GM23338 (cell line): ENCODE measurements at regions not wholly inside any gene's neighbourhood (a gene's known extent, or its start where the extent isn't known, plus 50 kb on each side); places are given as distances from the start of the nearest gene placed in this dataset.

ENCODE experiments used
- ATAC-seq: fragments of 200-7000 bp; cut with Tn5 transposase; 3 replicates; pipeline ENCODE4 v1.9.1; 2020
- DNase-seq: peaks from one replicate; pipeline ENCODE4 v3.0.0-alpha.2; 2015; ENCODE audit warnings: low spot score
- H2AFZ ChIP-seq: fragments of 200-600 bp; sonication (generic); 2 replicates; pipeline ENCODE4 v1.8.0; 2016; ENCODE audit warnings: antibody characterized with exemption, mild to moderate bottlenecking, moderate library complexity
- H3F3A ChIP-seq: fragments of 200-600 bp; sonication (generic); replicated peaks from 2 replicates; pipeline ENCODE4 v1.8.0; 2017; ENCODE audit warnings: antibody characterized with exemption, mixed run types, low read depth
- H3K27ac ChIP-seq: fragments of 200-600 bp; sonication (generic); 2 replicates; pipeline ENCODE4 v1.6.1; 2016; ENCODE audit warnings: low read depth
- H3K27me3 ChIP-seq: fragments of 200-600 bp; sonication (generic); 2 replicates; pipeline ENCODE4 v1.8.0; 2016; ENCODE audit warnings: mild to moderate bottlenecking, mixed run types, moderate library complexity; ENCODE audit not compliant: insufficient read depth
- H3K36me3 ChIP-seq: fragments of 200-600 bp; sonication (generic); 2 replicates; pipeline ENCODE4 v1.8.0; 2016; ENCODE audit warnings: mild to moderate bottlenecking; ENCODE audit not compliant: insufficient read depth
- H3K4me1 ChIP-seq: fragments of 200-600 bp; sonication (generic); 2 replicates; pipeline ENCODE4 v1.8.0; 2016; ENCODE audit warnings: mild to moderate bottlenecking, moderate library complexity; ENCODE audit not compliant: insufficient read depth
- H3K4me2 ChIP-seq: fragments of 200-600 bp; sonication (generic); 2 replicates; pipeline ENCODE4 v1.7.1; 2017; ENCODE audit warnings: mixed run types
- H3K4me3 ChIP-seq: fragments of 200-600 bp; sonication (generic); 2 replicates; pipeline ENCODE4 v1.6.1; 2016; ENCODE audit warnings: mixed run types
- H3K79me2 ChIP-seq: fragments of 200-600 bp; sonication (generic); replicated peaks from 2 replicates; pipeline ENCODE4 v1.8.0; 2017; ENCODE audit warnings: mild to moderate bottlenecking; ENCODE audit not compliant: insufficient read depth
- H3K9me2 ChIP-seq: fragments of 200-600 bp; sonication (generic); 2 replicates; pipeline ENCODE4 v1.8.0; 2017; ENCODE audit not compliant: insufficient read depth
- H4K20me1 ChIP-seq: fragments of 200-600 bp; sonication (generic); replicated peaks from 2 replicates; pipeline ENCODE4 v1.8.0; 2017; ENCODE audit warnings: mild to moderate bottlenecking; ENCODE audit not compliant: insufficient read depth
- H3K27ac Mint-ChIP-seq: 2 replicates; pipeline ENCODE4 v1.8.0; 2020; ENCODE audit warnings: inconsistent platforms, mild to moderate bottlenecking, moderate library complexity, mixed read lengths
- H3K27me3 Mint-ChIP-seq: 3 replicates; pipeline ENCODE4 v1.8.0; 2022; ENCODE audit warnings: low read depth, mild to moderate bottlenecking, moderate library complexity, mixed read lengths, inconsistent platforms; ENCODE audit not compliant: insufficient read depth, poor library complexity
- H3K36me3 Mint-ChIP-seq: 3 replicates; pipeline ENCODE4 v1.8.0; 2021; ENCODE audit warnings: low read depth, mild to moderate bottlenecking, inconsistent platforms, moderate library complexity, mixed read lengths
- H3K4me1 Mint-ChIP-seq: 3 replicates; pipeline ENCODE4 v1.8.0; 2020; ENCODE audit warnings: mild to moderate bottlenecking, inconsistent platforms, mixed read lengths
- H3K4me3 Mint-ChIP-seq: 3 replicates; pipeline ENCODE4 v1.8.0; 2021; ENCODE audit warnings: moderate library complexity, mild to moderate bottlenecking, inconsistent platforms, mixed read lengths
- H3K9me3 Mint-ChIP-seq: 3 replicates; pipeline ENCODE4 v1.8.0; 2020; ENCODE audit warnings: moderate library complexity, mild to moderate bottlenecking, inconsistent platforms, mixed read lengths
- CREB1 ChIP-seq: fragments of 250-450 bp; sonication (Bioruptor Pico); IDR thresholded peaks from 2 replicates; pipeline ENCODE4 v1.5.0; 2020; ENCODE audit warnings: low read depth, mild to moderate bottlenecking, moderate library complexity
- EZH2 ChIP-seq: fragments of 200-600 bp; sonication (generic); IDR thresholded peaks from one replicate; pipeline ENCODE4 v1.8.0; 2017; ENCODE audit warnings: antibody characterized with exemption, mild to moderate bottlenecking, low read depth; ENCODE audit not compliant: unreplicated experiment
- EZH2phosphoT487 ChIP-seq: fragments of 200-600 bp; sonication (generic); IDR thresholded peaks from one replicate; pipeline ENCODE4 v1.8.1; 2018; ENCODE audit warnings: antibody characterized with exemption; ENCODE audit not compliant: unreplicated experiment
- JUNB ChIP-seq: IDR thresholded peaks from one replicate; pipeline ENCODE4 v1.6.1; 2016; ENCODE audit warnings: antibody characterized with exemption; ENCODE audit not compliant: unreplicated experiment
- NANOG ChIP-seq: IDR thresholded peaks from 2 replicates; pipeline ENCODE4 v1.6.1; 2016; ENCODE audit warnings: antibody characterized with exemption, borderline replicate concordance
- POLR2AphosphoS5 ChIP-seq: IDR thresholded peaks from 2 replicates; pipeline ENCODE4 v1.6.1; 2016; ENCODE audit warnings: antibody characterized with exemption, low read depth
- STAT1 ChIP-seq: IDR thresholded peaks from one replicate; pipeline ENCODE4 v1.6.1; 2016; ENCODE audit warnings: antibody characterized with exemption; ENCODE audit not compliant: unreplicated experiment
- ZNF114 ChIP-seq: fragments of 250-450 bp; sonication (Bioruptor Pico); IDR thresholded peaks from 2 replicates; pipeline ENCODE4 v1.5.0; 2020; ENCODE audit warnings: mild to moderate bottlenecking, moderate library complexity
- ZNF331 ChIP-seq: fragments of 250-450 bp; sonication (Bioruptor Pico); IDR thresholded peaks from 2 replicates; pipeline ENCODE4 v1.5.0; 2020; ENCODE audit warnings: low read depth, mild to moderate bottlenecking, moderate library complexity
- TF ChIP-seq, protein P1 (sequence below): fragments of 250-450 bp; sonication (Bioruptor Pico); IDR thresholded peaks from 2 replicates; pipeline ENCODE4 v1.5.0; 2020; ENCODE audit warnings: mild to moderate bottlenecking, moderate library complexity
- TF ChIP-seq, protein P2 (sequence below): IDR thresholded peaks from one replicate; pipeline ENCODE4 v1.6.1; 2018; ENCODE audit warnings: antibody characterized with exemption; ENCODE audit not compliant: unreplicated experiment
- TF ChIP-seq, protein P3 (sequence below), 2 experiments: fragments of 200-600 bp in 1 of 2; sonication (generic) in 1 of 2; conservative IDR thresholded peaks; 2 replicates each; pipeline versions ENCODE4 v1.5.1 to v1.6.1; 2016 to 2017; ENCODE audit warnings: antibody characterized with exemption in 2 of 2, low read depth in 2 of 2, mild to moderate bottlenecking in 2 of 2, moderate library complexity in 1 of 2
- TF ChIP-seq, protein P4 (sequence below): IDR thresholded peaks from 2 replicates; pipeline ENCODE4 v1.6.1; 2016; ENCODE audit warnings: antibody characterized with exemption

DNA sequence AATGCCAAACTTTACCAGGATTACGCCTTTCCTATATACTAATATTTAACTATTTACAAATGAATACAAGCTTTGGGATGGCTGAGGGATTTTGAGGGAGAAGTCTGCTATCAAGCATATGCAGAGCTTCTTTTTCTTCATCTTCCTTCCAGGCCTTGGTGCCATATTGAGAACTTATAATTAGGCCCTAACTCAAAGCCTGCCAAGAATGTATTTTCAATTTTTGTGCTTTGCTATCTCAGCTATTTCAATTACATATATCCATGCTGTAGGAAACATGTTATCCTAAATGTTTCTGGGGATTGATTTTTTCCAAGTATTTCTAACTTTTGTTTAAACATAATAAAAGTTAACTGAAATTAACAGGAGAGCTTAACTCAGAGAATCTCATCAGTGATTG, 425.0 kb upstream of the GRM7 start:
- H3K4me3 Mint-ChIP-seq = no peak overlapping the region
- H3K4me3 ChIP-seq = no peak overlapping the region
- H3K27ac ChIP-seq = no peak overlapping the region
- H3K4me2 ChIP-seq = no peak overlapping the region
- no peak for DNase-seq
- H3K27ac Mint-ChIP-seq = no peak overlapping the region
- H3K9me3 Mint-ChIP-seq = peaks cover 57% of the 10 kb centered on the region
- H4K20me1 ChIP-seq = no peaks in the 10 kb centered on the region
- H3K4me1 ChIP-seq = no peaks in the 10 kb centered on the region
- no peaks in the 10 kb centered on the region for H3K27me3 Mint-ChIP-seq
- no peak for TF ChIP-seq CREB1 (CRISPR knock-in tag)
- TF ChIP-seq, protein P1, sequence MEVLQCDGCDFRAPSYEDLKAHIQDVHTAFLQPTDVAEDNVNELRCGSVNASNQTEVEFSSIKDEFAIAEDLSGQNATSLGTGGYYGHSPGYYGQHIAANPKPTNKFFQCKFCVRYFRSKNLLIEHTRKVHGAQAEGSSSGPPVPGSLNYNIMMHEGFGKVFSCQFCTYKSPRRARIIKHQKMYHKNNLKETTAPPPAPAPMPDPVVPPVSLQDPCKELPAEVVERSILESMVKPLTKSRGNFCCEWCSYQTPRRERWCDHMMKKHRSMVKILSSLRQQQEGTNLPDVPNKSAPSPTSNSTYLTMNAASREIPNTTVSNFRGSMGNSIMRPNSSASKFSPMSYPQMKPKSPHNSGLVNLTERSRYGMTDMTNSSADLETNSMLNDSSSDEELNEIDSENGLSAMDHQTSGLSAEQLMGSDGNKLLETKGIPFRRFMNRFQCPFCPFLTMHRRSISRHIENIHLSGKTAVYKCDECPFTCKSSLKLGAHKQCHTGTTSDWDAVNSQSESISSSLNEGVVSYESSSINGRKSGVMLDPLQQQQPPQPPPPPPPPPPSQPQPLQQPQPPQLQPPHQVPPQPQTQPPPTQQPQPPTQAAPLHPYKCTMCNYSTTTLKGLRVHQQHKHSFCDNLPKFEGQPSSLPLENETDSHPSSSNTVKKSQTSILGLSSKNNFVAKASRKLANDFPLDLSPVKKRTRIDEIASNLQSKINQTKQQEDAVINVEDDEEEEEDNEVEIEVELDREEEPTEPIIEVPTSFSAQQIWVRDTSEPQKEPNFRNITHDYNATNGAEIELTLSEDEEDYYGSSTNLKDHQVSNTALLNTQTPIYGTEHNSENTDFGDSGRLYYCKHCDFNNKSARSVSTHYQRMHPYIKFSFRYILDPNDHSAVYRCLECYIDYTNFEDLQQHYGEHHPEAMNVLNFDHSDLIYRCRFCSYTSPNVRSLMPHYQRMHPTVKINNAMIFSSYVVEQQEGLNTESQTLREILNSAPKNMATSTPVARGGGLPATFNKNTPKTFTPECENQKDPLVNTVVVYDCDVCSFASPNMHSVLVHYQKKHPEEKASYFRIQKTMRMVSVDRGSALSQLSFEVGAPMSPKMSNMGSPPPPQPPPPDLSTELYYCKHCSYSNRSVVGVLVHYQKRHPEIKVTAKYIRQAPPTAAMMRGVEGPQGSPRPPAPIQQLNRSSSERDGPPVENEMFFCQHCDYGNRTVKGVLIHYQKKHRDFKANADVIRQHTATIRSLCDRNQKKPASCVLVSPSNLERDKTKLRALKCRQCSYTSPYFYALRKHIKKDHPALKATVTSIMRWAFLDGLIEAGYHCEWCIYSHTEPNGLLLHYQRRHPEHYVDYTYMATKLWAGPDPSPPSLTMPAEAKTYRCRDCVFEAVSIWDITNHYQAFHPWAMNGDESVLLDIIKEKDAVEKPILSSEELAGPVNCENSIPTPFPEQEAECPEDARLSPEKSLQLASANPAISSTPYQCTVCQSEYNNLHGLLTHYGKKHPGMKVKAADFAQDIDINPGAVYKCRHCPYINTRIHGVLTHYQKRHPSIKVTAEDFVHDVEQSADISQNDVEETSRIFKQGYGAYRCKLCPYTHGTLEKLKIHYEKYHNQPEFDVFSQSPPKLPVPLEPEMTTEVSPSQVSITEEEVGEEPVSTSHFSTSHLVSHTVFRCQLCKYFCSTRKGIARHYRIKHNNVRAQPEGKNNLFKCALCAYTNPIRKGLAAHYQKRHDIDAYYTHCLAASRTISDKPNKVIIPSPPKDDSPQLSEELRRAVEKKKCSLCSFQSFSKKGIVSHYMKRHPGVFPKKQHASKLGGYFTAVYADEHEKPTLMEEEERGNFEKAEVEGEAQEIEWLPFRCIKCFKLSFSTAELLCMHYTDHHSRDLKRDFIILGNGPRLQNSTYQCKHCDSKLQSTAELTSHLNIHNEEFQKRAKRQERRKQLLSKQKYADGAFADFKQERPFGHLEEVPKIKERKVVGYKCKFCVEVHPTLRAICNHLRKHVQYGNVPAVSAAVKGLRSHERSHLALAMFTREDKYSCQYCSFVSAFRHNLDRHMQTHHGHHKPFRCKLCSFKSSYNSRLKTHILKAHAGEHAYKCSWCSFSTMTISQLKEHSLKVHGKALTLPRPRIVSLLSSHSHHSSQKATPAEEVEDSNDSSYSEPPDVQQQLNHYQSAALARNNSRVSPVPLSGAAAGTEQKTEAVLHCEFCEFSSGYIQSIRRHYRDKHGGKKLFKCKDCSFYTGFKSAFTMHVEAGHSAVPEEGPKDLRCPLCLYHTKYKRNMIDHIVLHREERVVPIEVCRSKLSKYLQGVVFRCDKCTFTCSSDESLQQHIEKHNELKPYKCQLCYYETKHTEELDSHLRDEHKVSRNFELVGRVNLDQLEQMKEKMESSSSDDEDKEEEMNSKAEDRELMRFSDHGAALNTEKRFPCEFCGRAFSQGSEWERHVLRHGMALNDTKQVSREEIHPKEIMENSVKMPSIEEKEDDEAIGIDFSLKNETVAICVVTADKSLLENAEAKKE (CRISPR knock-in tag) = no peak
- TF ChIP-seq NANOG = no peak
- TF ChIP-seq POLR2AphosphoS5 = no peak
- TF ChIP-seq ZNF331 (CRISPR knock-in tag) = no peak
- TF ChIP-seq EZH2phosphoT487 = no peak
- TF ChIP-seq, protein P2, sequence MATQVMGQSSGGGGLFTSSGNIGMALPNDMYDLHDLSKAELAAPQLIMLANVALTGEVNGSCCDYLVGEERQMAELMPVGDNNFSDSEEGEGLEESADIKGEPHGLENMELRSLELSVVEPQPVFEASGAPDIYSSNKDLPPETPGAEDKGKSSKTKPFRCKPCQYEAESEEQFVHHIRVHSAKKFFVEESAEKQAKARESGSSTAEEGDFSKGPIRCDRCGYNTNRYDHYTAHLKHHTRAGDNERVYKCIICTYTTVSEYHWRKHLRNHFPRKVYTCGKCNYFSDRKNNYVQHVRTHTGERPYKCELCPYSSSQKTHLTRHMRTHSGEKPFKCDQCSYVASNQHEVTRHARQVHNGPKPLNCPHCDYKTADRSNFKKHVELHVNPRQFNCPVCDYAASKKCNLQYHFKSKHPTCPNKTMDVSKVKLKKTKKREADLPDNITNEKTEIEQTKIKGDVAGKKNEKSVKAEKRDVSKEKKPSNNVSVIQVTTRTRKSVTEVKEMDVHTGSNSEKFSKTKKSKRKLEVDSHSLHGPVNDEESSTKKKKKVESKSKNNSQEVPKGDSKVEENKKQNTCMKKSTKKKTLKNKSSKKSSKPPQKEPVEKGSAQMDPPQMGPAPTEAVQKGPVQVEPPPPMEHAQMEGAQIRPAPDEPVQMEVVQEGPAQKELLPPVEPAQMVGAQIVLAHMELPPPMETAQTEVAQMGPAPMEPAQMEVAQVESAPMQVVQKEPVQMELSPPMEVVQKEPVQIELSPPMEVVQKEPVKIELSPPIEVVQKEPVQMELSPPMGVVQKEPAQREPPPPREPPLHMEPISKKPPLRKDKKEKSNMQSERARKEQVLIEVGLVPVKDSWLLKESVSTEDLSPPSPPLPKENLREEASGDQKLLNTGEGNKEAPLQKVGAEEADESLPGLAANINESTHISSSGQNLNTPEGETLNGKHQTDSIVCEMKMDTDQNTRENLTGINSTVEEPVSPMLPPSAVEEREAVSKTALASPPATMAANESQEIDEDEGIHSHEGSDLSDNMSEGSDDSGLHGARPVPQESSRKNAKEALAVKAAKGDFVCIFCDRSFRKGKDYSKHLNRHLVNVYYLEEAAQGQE = no peak
- TF ChIP-seq ZNF114 = no peak
- TF ChIP-seq STAT1 = no peak
- TF ChIP-seq, protein P3, sequence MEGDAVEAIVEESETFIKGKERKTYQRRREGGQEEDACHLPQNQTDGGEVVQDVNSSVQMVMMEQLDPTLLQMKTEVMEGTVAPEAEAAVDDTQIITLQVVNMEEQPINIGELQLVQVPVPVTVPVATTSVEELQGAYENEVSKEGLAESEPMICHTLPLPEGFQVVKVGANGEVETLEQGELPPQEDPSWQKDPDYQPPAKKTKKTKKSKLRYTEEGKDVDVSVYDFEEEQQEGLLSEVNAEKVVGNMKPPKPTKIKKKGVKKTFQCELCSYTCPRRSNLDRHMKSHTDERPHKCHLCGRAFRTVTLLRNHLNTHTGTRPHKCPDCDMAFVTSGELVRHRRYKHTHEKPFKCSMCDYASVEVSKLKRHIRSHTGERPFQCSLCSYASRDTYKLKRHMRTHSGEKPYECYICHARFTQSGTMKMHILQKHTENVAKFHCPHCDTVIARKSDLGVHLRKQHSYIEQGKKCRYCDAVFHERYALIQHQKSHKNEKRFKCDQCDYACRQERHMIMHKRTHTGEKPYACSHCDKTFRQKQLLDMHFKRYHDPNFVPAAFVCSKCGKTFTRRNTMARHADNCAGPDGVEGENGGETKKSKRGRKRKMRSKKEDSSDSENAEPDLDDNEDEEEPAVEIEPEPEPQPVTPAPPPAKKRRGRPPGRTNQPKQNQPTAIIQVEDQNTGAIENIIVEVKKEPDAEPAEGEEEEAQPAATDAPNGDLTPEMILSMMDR (conservative IDR thresholded peaks at IDR 0.05; ENCODE audit: low read depth in 2 of 2) = no peak
- TF ChIP-seq JUNB = no peak
- TF ChIP-seq, protein P4, sequence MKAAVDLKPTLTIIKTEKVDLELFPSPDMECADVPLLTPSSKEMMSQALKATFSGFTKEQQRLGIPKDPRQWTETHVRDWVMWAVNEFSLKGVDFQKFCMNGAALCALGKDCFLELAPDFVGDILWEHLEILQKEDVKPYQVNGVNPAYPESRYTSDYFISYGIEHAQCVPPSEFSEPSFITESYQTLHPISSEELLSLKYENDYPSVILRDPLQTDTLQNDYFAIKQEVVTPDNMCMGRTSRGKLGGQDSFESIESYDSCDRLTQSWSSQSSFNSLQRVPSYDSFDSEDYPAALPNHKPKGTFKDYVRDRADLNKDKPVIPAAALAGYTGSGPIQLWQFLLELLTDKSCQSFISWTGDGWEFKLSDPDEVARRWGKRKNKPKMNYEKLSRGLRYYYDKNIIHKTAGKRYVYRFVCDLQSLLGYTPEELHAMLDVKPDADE = no peak
- TF ChIP-seq EZH2 = no peak
- H3F3A ChIP-seq = no peaks in the 10 kb centered on the region
- no peak overlapping the region for H2AFZ ChIP-seq
- H3K36me3 ChIP-seq = peaks cover 5% of the 10 kb centered on the region; the same call in 1 of the 2 replicates
- H3K27me3 ChIP-seq = no peaks in the 10 kb centered on the region
- H3K9me2 ChIP-seq = no peaks in the 10 kb centered on the region
- no peaks in the 10 kb centered on the region for H3K79me2 ChIP-seq
- H3K36me3 Mint-ChIP-seq = no peaks in the 10 kb centered on the region
- no peak for ATAC-seq
- H3K4me1 Mint-ChIP-seq = no peaks in the 10 kb centered on the region
